ENCODE measurements at regions not wholly inside any gene's neighbourhood (a gene's known extent, or its start where the extent isn't known, plus 50 kb on each side); places are given as distances from the start of the nearest gene placed in this dataset.

DNA sequence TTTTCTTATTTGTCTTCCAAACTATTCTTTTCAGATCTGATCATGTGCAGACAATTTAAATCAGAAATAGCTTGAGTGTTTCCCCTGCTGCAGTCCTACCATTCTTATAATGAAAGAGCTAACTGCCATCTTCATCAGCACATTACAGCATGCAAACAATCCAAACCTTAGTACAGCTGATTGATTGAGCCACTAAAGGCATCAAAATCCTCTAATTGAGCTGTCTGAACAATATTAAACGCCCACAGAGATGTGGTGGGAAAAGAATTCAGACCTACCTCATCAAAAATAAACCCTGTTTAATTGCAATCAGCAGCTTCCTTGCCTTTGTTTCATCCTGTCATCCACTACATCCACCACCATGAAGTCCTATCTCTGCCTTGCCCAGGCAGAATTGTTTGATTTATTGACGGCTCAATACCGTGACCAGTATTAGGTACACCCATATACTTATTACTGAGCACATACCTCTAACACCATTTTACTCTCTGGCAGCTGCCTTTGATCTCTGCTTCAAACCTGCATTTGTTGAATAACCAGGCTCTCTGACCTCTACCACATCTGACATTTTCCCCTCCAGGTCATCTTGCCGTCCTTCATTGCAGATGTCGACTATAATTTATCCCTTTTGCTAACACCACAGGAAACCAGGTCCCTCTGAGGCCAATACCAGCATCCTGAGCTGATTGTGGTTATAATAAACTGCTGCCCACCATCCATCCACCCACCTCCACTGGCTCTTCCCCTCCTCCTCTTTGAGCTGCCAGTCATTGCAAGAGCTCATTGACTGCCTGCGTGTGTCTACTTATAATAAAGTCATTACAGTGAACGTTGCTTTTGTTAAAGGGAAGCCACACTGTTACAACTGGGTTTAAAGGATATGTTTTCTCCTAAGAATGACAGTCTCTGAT, 78.5 kb downstream of the RBM43 start:
- no peak for ATAC-seq
- TF ChIP-seq BACH2 (CRISPR knock-in tag; IDR thresholded peaks at IDR 0.05; ENCODE audit: borderline replicate concordance) (no peak), CSDC2 (CRISPR knock-in tag; IDR thresholded peaks at IDR 0.05) (no peak), GLIS3 (CRISPR knock-in tag; IDR thresholded peaks at IDR 0.05) (no peak), ZNF8 (CRISPR knock-in tag; IDR thresholded peaks at IDR 0.05) (no peak), TOX (CRISPR knock-in tag; IDR thresholded peaks at IDR 0.05; ENCODE audit: borderline replicate concordance) (no peak), ISL1 (CRISPR knock-in tag; IDR thresholded peaks at IDR 0.05) (no peak), PPARA (CRISPR knock-in tag; IDR thresholded peaks at IDR 0.05; ENCODE audit: borderline replicate concordance) (no peak), ZFP30 (CRISPR knock-in tag; IDR thresholded peaks at IDR 0.05) (no peak), SNAI2 (CRISPR knock-in tag; IDR thresholded peaks at IDR 0.05) (no peak), RARB (CRISPR knock-in tag; IDR thresholded peaks at IDR 0.05) (no peak), ZNF70 (CRISPR knock-in tag; IDR thresholded peaks at IDR 0.05) (no peak), OSR1 (CRISPR knock-in tag; IDR thresholded peaks at IDR 0.05) (no peak), ARNTL (CRISPR knock-in tag; IDR thresholded peaks at IDR 0.05; ENCODE audit: borderline replicate concordance, low read depth) (no peak), ZFP3 (CRISPR knock-in tag; IDR thresholded peaks at IDR 0.05) (no peak)
- TF ChIP-seq, protein P1, sequence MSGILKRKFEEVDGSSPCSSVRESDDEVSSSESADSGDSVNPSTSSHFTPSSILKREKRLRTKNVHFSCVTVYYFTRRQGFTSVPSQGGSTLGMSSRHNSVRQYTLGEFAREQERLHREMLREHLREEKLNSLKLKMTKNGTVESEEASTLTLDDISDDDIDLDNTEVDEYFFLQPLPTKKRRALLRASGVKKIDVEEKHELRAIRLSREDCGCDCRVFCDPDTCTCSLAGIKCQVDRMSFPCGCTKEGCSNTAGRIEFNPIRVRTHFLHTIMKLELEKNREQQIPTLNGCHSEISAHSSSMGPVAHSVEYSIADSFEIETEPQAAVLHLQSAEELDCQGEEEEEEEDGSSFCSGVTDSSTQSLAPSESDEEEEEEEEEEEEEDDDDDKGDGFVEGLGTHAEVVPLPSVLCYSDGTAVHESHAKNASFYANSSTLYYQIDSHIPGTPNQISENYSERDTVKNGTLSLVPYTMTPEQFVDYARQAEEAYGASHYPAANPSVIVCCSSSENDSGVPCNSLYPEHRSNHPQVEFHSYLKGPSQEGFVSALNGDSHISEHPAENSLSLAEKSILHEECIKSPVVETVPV (CRISPR knock-in tag; IDR thresholded peaks at IDR 0.05) = no peak
- TF ChIP-seq, protein P2, sequence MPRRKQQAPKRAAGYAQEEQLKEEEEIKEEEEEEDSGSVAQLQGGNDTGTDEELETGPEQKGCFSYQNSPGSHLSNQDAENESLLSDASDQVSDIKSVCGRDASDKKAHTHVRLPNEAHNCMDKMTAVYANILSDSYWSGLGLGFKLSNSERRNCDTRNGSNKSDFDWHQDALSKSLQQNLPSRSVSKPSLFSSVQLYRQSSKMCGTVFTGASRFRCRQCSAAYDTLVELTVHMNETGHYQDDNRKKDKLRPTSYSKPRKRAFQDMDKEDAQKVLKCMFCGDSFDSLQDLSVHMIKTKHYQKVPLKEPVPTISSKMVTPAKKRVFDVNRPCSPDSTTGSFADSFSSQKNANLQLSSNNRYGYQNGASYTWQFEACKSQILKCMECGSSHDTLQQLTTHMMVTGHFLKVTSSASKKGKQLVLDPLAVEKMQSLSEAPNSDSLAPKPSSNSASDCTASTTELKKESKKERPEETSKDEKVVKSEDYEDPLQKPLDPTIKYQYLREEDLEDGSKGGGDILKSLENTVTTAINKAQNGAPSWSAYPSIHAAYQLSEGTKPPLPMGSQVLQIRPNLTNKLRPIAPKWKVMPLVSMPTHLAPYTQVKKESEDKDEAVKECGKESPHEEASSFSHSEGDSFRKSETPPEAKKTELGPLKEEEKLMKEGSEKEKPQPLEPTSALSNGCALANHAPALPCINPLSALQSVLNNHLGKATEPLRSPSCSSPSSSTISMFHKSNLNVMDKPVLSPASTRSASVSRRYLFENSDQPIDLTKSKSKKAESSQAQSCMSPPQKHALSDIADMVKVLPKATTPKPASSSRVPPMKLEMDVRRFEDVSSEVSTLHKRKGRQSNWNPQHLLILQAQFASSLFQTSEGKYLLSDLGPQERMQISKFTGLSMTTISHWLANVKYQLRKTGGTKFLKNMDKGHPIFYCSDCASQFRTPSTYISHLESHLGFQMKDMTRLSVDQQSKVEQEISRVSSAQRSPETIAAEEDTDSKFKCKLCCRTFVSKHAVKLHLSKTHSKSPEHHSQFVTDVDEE (CRISPR knock-in tag; IDR thresholded peaks at IDR 0.05) = no peak
- TF ChIP-seq, protein P3, sequence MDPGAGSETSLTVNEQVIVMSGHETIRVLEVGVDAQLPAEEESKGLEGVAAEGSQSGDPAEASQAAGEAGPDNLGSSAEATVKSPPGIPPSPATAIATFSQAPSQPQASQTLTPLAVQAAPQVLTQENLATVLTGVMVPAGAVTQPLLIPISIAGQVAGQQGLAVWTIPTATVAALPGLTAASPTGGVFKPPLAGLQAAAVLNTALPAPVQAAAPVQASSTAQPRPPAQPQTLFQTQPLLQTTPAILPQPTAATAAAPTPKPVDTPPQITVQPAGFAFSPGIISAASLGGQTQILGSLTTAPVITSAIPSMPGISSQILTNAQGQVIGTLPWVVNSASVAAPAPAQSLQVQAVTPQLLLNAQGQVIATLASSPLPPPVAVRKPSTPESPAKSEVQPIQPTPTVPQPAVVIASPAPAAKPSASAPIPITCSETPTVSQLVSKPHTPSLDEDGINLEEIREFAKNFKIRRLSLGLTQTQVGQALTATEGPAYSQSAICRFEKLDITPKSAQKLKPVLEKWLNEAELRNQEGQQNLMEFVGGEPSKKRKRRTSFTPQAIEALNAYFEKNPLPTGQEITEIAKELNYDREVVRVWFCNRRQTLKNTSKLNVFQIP (CRISPR knock-in tag; IDR thresholded peaks at IDR 0.05; ENCODE audit: borderline replicate concordance, low read depth) = no peak
- TF ChIP-seq, protein P4, sequence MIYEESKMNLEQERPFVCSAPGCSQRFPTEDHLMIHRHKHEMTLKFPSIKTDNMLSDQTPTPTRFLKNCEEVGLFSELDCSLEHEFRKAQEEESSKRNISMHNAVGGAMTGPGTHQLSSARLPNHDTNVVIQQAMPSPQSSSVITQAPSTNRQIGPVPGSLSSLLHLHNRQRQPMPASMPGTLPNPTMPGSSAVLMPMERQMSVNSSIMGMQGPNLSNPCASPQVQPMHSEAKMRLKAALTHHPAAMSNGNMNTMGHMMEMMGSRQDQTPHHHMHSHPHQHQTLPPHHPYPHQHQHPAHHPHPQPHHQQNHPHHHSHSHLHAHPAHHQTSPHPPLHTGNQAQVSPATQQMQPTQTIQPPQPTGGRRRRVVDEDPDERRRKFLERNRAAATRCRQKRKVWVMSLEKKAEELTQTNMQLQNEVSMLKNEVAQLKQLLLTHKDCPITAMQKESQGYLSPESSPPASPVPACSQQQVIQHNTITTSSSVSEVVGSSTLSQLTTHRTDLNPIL (CRISPR knock-in tag; IDR thresholded peaks at IDR 0.05; ENCODE audit: low read depth) = no peak

DNA sequence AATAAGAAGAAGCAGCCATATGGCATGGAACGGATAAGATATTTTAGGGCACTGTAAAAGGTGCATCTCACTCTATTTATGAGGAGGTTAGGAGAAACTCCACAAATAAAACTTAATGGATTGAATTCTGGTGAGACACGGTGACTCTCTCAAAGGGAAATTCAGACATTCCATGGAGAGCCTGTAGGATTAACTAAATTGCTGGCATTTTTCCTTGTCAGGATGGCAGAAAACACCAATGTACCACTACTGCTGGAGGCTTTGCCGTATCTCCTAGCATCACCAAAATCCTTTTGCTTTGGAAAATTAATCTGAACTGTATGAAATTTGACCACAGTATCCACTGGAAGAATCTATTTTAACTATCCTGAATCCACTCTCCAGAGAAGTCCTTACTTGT, 79.3 kb downstream of the RBM43 start:
- TF ChIP-seq ZC3H10 (CRISPR knock-in tag; IDR thresholded peaks at IDR 0.05) (no peak), TOX (CRISPR knock-in tag; IDR thresholded peaks at IDR 0.05; ENCODE audit: borderline replicate concordance) (no peak), PPARA (CRISPR knock-in tag; IDR thresholded peaks at IDR 0.05; ENCODE audit: borderline replicate concordance) (no peak), SNAI2 (CRISPR knock-in tag; IDR thresholded peaks at IDR 0.05) (no peak), ARNTL (CRISPR knock-in tag; IDR thresholded peaks at IDR 0.05; ENCODE audit: borderline replicate concordance, low read depth) (no peak), ZFP3 (CRISPR knock-in tag; IDR thresholded peaks at IDR 0.05) (no peak), ISL1 (CRISPR knock-in tag; IDR thresholded peaks at IDR 0.05) (no peak), OSR1 (CRISPR knock-in tag; IDR thresholded peaks at IDR 0.05) (no peak), ZNF8 (CRISPR knock-in tag; IDR thresholded peaks at IDR 0.05) (no peak), TCF4 (CRISPR knock-in tag; IDR thresholded peaks at IDR 0.05; ENCODE audit: borderline replicate concordance) (no peak), ESRRG (CRISPR knock-in tag; IDR thresholded peaks at IDR 0.05) (no peak), RARB (CRISPR knock-in tag; IDR thresholded peaks at IDR 0.05) (no peak), GLIS3 (CRISPR knock-in tag; IDR thresholded peaks at IDR 0.05) (no peak), CSDC2 (CRISPR knock-in tag; IDR thresholded peaks at IDR 0.05) (no peak), ZNF70 (CRISPR knock-in tag; IDR thresholded peaks at IDR 0.05) (no peak), ZFP30 (CRISPR knock-in tag; IDR thresholded peaks at IDR 0.05) (no peak)
- TF ChIP-seq, protein P3 (CRISPR knock-in tag; IDR thresholded peaks at IDR 0.05; ENCODE audit: borderline replicate concordance, low read depth) = no peak
- TF ChIP-seq, protein P4 (CRISPR knock-in tag; IDR thresholded peaks at IDR 0.05; ENCODE audit: low read depth) = no peak
- TF ChIP-seq, protein P5, sequence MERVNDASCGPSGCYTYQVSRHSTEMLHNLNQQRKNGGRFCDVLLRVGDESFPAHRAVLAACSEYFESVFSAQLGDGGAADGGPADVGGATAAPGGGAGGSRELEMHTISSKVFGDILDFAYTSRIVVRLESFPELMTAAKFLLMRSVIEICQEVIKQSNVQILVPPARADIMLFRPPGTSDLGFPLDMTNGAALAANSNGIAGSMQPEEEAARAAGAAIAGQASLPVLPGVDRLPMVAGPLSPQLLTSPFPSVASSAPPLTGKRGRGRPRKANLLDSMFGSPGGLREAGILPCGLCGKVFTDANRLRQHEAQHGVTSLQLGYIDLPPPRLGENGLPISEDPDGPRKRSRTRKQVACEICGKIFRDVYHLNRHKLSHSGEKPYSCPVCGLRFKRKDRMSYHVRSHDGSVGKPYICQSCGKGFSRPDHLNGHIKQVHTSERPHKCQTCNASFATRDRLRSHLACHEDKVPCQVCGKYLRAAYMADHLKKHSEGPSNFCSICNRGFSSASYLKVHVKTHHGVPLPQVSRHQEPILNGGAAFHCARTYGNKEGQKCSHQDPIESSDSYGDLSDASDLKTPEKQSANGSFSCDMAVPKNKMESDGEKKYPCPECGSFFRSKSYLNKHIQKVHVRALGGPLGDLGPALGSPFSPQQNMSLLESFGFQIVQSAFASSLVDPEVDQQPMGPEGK (CRISPR knock-in tag; IDR thresholded peaks at IDR 0.05; ENCODE audit: borderline replicate concordance) = no peak
- ATAC-seq = no peak
